Nephron (organoid): ENCODE measurements at regions not wholly inside any gene's neighbourhood (a gene's known extent, or its start where the extent isn't known, plus 50 kb on each side); places are given as distances from the start of the nearest gene placed in this dataset.

Source experiments
- H3K27ac Mint-ChIP-seq, 3 experiments: 2 replicates each; pipeline ENCODE4 v1.8.0; 2020; ENCODE audit warnings: mixed read lengths in 3 of 3, mild to moderate bottlenecking in 2 of 3, moderate library complexity in 1 of 3
- H3K27me3 Mint-ChIP-seq: 2 replicates; pipeline ENCODE4 v1.8.0; 2021; ENCODE audit warnings: low read depth, mild to moderate bottlenecking, moderate library complexity, mixed read lengths
- H3K36me3 Mint-ChIP-seq: 2 replicates; pipeline ENCODE4 v1.8.0; 2020; ENCODE audit warnings: low read depth, mixed read lengths
- H3K4me1 Mint-ChIP-seq: 2 replicates; pipeline ENCODE4 v1.8.0; 2020; ENCODE audit warnings: mixed read lengths
- H3K4me3 Mint-ChIP-seq, 3 experiments: 2 replicates each; pipeline ENCODE4 v1.8.0; 2020; ENCODE audit warnings: mild to moderate bottlenecking in 3 of 3, mixed read lengths in 3 of 3, moderate library complexity in 2 of 3
- H3K9me3 Mint-ChIP-seq: 2 replicates; pipeline ENCODE4 v1.8.0; 2020; ENCODE audit warnings: mixed read lengths
- TF ChIP-seq, protein P1 (sequence below), 3 experiments: fragments of 200-600 bp; sonication (generic); IDR thresholded peaks; one replicate each; pipeline ENCODE4 v1.5.0; 2021; ENCODE audit warnings: antibody characterized with exemption in 3 of 3; ENCODE audit not compliant: unreplicated experiment in 3 of 3

DNA sequence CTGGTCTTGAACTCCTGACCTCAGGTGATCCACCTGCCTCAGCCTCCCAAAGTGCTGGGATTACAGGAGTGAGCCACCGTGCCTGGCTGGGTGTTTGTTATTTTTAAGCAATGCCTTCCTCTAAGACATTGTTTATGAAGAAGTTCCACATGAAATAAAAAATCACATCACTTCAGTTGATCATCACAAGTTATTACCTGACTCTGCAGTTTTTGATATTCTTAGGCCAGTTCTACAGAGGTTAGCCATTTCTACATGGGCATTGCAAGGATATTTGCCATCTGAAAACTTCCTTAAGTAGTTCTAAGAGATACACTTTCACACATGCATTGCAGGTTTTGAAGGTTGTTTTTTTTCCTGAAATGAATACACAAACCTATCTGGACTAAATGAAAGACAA is 82.1 kb downstream of the PYDC2 start:
- no peaks in the 10 kb centered on the region for H3K4me1 Mint-ChIP-seq
- H3K27me3 Mint-ChIP-seq = no peaks in the 10 kb centered on the region
- TF ChIP-seq, protein P1, sequence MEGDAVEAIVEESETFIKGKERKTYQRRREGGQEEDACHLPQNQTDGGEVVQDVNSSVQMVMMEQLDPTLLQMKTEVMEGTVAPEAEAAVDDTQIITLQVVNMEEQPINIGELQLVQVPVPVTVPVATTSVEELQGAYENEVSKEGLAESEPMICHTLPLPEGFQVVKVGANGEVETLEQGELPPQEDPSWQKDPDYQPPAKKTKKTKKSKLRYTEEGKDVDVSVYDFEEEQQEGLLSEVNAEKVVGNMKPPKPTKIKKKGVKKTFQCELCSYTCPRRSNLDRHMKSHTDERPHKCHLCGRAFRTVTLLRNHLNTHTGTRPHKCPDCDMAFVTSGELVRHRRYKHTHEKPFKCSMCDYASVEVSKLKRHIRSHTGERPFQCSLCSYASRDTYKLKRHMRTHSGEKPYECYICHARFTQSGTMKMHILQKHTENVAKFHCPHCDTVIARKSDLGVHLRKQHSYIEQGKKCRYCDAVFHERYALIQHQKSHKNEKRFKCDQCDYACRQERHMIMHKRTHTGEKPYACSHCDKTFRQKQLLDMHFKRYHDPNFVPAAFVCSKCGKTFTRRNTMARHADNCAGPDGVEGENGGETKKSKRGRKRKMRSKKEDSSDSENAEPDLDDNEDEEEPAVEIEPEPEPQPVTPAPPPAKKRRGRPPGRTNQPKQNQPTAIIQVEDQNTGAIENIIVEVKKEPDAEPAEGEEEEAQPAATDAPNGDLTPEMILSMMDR (IDR thresholded peaks at IDR 0.05; ENCODE audit: unreplicated experiment in 3 of 3) = no peak
- H3K36me3 Mint-ChIP-seq = no peaks in the 10 kb centered on the region
- no peak overlapping the region for H3K27ac Mint-ChIP-seq
- H3K9me3 Mint-ChIP-seq = peaks cover 8% of the 10 kb centered on the region
- H3K4me3 Mint-ChIP-seq = no peak overlapping the region

DNA sequence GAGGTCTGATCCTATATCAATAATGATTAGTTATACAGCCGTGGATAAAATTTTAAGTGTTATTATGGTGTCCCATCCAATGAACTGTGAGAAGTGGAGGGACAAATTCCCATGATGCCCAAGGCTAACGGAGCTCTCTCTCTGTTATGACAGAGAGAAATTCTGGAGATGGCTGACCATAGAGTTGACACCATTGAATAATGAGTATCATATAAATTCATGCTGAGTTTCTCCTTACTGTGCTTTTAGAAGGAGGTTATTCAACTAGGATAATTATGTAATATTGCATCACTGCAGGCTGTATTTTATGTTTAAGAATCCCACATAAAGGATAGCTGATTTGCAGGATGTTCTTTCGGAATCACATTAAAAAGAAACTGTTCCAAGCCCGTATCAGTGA is 82.9 kb downstream of the PYDC2 start:
- H3K27me3 Mint-ChIP-seq = no peaks in the 10 kb centered on the region
- H3K4me1 Mint-ChIP-seq = no peaks in the 10 kb centered on the region
- H3K27ac Mint-ChIP-seq = no peak overlapping the region
- peaks cover 14% of the 10 kb centered on the region for H3K9me3 Mint-ChIP-seq
- TF ChIP-seq, protein P1 (IDR thresholded peaks at IDR 0.05; ENCODE audit: unreplicated experiment in 3 of 3) = no peak
- H3K4me3 Mint-ChIP-seq = no peak overlapping the region
- no peaks in the 10 kb centered on the region for H3K36me3 Mint-ChIP-seq

DNA sequence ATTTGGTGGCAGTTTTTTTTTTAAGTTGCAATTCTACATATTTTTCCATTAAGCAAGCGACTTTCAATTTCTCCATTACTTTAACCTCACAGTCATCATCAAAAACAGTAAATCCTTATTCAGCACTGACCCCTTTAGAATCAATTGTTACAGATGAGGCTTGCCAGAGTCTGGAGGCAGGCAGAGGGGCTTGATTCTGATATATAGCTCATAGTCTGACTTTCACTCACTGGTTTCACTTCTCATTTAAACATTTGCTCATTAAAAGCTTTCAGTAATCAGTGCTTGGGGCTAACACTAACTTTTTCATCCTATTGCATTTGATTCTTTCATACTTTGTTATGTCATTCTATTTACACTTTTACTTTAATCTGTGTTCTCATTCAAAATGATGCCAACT is 88.4 kb downstream of the PYDC2 start:
- TF ChIP-seq, protein P1 (IDR thresholded peaks at IDR 0.05; ENCODE audit: unreplicated experiment in 3 of 3) = no peak
- Mint-ChIP-seq H3K4me3 (no peak overlapping the region), H3K4me1 (no peaks in the 10 kb centered on the region), H3K36me3 (no peaks in the 10 kb centered on the region), H3K27me3 (no peaks in the 10 kb centered on the region), H3K27ac (no peak overlapping the region), H3K9me3 (peaks cover 10% of the 10 kb centered on the region)

DNA sequence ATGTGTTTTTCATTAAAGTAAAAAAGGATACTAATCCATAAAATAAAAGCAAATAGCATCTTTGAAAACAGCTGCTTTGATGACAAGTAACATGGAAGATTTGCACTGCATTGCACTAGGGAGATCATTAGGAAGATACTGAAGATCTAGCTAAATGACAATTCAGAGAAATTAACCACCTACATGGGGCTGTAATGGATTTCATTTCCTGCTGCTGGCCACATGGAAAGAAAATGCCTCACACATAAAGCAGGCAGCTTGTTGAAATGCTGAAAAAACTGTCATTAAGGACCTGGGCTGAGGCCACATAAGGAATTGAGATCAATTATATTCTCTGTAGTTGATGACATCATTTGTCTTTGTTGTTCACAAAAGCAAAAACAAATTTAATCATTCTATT is 94.1 kb downstream of the PYDC2 start:
- Mint-ChIP-seq H3K36me3 (no peaks in the 10 kb centered on the region), H3K27me3 (no peaks in the 10 kb centered on the region), H3K27ac (no peak overlapping the region), H3K4me3 (no peak overlapping the region), H3K9me3 (peaks cover 6% of the 10 kb centered on the region), H3K4me1 (no peaks in the 10 kb centered on the region)
- TF ChIP-seq, protein P1 (IDR thresholded peaks at IDR 0.05; ENCODE audit: unreplicated experiment in 3 of 3) = no peak

DNA sequence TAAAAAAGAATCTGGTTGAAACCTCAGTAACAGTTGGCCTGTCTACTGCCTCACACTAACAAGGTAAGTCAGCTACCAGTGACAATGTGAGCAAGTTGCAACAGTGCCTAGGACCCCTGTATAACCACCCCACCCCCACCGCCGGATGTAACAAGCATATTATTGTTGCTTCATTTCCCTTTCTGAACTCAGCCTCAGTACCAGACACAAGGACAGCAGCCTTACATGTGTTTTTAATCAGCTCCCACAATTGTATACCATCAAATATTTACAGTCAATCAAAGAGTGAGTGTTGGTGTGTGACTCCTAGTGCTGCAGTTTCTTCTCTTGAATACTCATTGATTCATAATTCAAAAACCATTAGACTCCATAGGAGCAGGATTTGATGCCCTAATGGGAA is 96.4 kb downstream of the PYDC2 start:
- Mint-ChIP-seq H3K27ac (no peak overlapping the region), H3K4me1 (no peaks in the 10 kb centered on the region), H3K9me3 (peaks cover 6% of the 10 kb centered on the region), H3K36me3 (no peaks in the 10 kb centered on the region), H3K4me3 (no peak overlapping the region), H3K27me3 (no peaks in the 10 kb centered on the region)
- TF ChIP-seq, protein P1 (IDR thresholded peaks at IDR 0.05; ENCODE audit: unreplicated experiment in 3 of 3) = no peak

DNA sequence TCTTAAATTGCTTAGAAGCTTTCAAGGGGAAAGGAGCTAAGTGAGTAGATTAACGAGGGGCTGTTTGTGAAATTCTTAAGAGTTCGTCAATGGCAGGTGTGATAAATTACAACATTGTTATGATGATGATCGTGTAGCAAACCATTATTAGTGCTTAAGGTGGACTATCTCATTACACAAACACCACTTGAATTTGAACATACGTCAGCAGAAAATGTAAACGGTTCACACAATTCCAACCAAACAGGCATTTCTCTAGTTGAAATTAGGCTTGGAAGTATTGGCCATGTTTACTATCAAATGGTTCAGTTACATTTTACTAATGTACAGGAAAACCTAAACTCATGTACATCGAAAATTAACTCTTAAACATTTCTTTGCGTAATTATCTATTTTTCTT is 102.8 kb downstream of the PYDC2 start:
- H3K36me3 Mint-ChIP-seq = no peaks in the 10 kb centered on the region
- TF ChIP-seq, protein P1 (IDR thresholded peaks at IDR 0.05; ENCODE audit: unreplicated experiment in 3 of 3) = no peak
- no peaks in the 10 kb centered on the region for H3K4me1 Mint-ChIP-seq
- no peaks in the 10 kb centered on the region for H3K27me3 Mint-ChIP-seq
- H3K9me3 Mint-ChIP-seq = no peaks in the 10 kb centered on the region
- H3K4me3 Mint-ChIP-seq = no peak overlapping the region
- no peak overlapping the region for H3K27ac Mint-ChIP-seq
